H9 (cell line): ENCODE measurements at regions not wholly inside any gene's neighbourhood (a gene's known extent, or its start where the extent isn't known, plus 50 kb on each side); places are given as distances from the start of the nearest gene placed in this dataset.

Experiments used
- DNase-seq: peaks from one replicate; pipeline ENCODE4 v3.0.0-alpha.2; 2017
- H2AFZ ChIP-seq: one replicate; pipeline ENCODE4 v1.6.1; 2013; ENCODE audit warnings: mild to moderate bottlenecking, low read length, control low read depth, moderate library complexity
- H2AK5ac ChIP-seq: 2 replicates; pipeline ENCODE4 v1.6.1; 2013; ENCODE audit warnings: low read length, control low read depth, mixed read lengths; ENCODE audit not compliant: insufficient read length
- H2BK120ac ChIP-seq: one replicate; pipeline ENCODE4 v1.6.1; 2013; ENCODE audit warnings: low read depth, mild to moderate bottlenecking, low read length, control low read depth, inconsistent platforms; ENCODE audit not compliant: poor library complexity, severe bottlenecking
- H2BK12ac ChIP-seq: 2 replicates; pipeline ENCODE4 v1.6.1; 2013; ENCODE audit warnings: low read length, control low read depth, mixed read lengths, low read depth; ENCODE audit not compliant: insufficient read length
- H2BK15ac ChIP-seq: 2 replicates; pipeline ENCODE4 v1.6.1; 2013; ENCODE audit warnings: low read depth, low read length, control low read depth
- H2BK20ac ChIP-seq: one replicate; pipeline ENCODE4 v1.6.1; 2013; ENCODE audit warnings: low read depth, mild to moderate bottlenecking, low read length, control low read depth, inconsistent platforms; ENCODE audit not compliant: poor library complexity, severe bottlenecking
- H2BK5ac ChIP-seq: 2 replicates; pipeline ENCODE4 v1.6.1; 2013; ENCODE audit warnings: low read length, control low read depth, mixed read lengths; ENCODE audit not compliant: insufficient read length
- H3K14ac ChIP-seq: 2 replicates; pipeline ENCODE4 v1.6.1; 2013; ENCODE audit warnings: low read length, control low read depth; ENCODE audit not compliant: insufficient read depth
- H3K18ac ChIP-seq: 2 replicates; pipeline ENCODE4 v1.6.1; 2013; ENCODE audit warnings: low read depth, mild to moderate bottlenecking, mixed read lengths, low read length, control low read depth; ENCODE audit not compliant: insufficient read length
- H3K23ac ChIP-seq: 2 replicates; pipeline ENCODE4 v1.6.1; 2013; ENCODE audit warnings: low read length, control low read depth, mixed read lengths, low read depth; ENCODE audit not compliant: insufficient read length
- H3K23me2 ChIP-seq: 2 replicates; pipeline ENCODE4 v1.6.1; 2013; ENCODE audit warnings: low read depth, mild to moderate bottlenecking, mixed read lengths, low read length, control low read depth; ENCODE audit not compliant: insufficient read length, poor library complexity, severe bottlenecking
- H3K27ac ChIP-seq: 2 replicates; pipeline ENCODE4 v1.5.1; 2013; ENCODE audit warnings: low read length, control low read depth, mixed read lengths, low read depth; ENCODE audit not compliant: insufficient read length
- H3K27me3 ChIP-seq: 2 replicates; pipeline ENCODE4 v1.6.1; 2013; ENCODE audit warnings: low read length, control low read depth, inconsistent platforms; ENCODE audit not compliant: insufficient read depth
- H3K4ac ChIP-seq: 2 replicates; pipeline ENCODE4 v1.6.1; 2013; ENCODE audit warnings: low read depth, mild to moderate bottlenecking, control low read depth, inconsistent platforms, low read length, moderate library complexity
- H3K4me1 ChIP-seq: 2 replicates; pipeline ENCODE4 v1.6.1; 2013; ENCODE audit warnings: low read length, control low read depth, inconsistent platforms; ENCODE audit not compliant: insufficient read depth
- H3K4me2 ChIP-seq: 2 replicates; pipeline ENCODE4 v1.6.1; 2013; ENCODE audit warnings: low read length, control low read depth, mixed read lengths; ENCODE audit not compliant: insufficient read length, insufficient read depth
- H3K56ac ChIP-seq: 2 replicates; pipeline ENCODE4 v1.6.1; 2013; ENCODE audit warnings: low read depth, mild to moderate bottlenecking, mixed read lengths, low read length, control low read depth; ENCODE audit not compliant: insufficient read length
- H3K79me1 ChIP-seq: 2 replicates; pipeline ENCODE4 v1.6.1; 2013; ENCODE audit warnings: low read depth, mild to moderate bottlenecking, moderate library complexity, low read length, control low read depth, inconsistent platforms; ENCODE audit not compliant: insufficient read depth, poor library complexity, severe bottlenecking
- H3K79me2 ChIP-seq: 2 replicates; pipeline ENCODE4 v1.6.1; 2013; ENCODE audit warnings: low read length, control low read depth, inconsistent platforms; ENCODE audit not compliant: insufficient read depth
- H3K9ac ChIP-seq: 2 replicates; pipeline ENCODE4 v1.6.1; 2013; ENCODE audit warnings: low read length, control low read depth, mixed read lengths; ENCODE audit not compliant: insufficient read length; ENCODE audit errors: extremely low read depth
- H3K9me3 ChIP-seq: one replicate; pipeline ENCODE4 v1.6.1; 2013; ENCODE audit warnings: low read depth, low read length, inconsistent platforms; ENCODE audit not compliant: control insufficient read depth
- H3T11ph ChIP-seq: one replicate; pipeline ENCODE4 v1.6.1; 2013; ENCODE audit warnings: mild to moderate bottlenecking, low read length, control low read depth, inconsistent platforms
- H4K20me1 ChIP-seq: one replicate; pipeline ENCODE4 v1.6.1; 2013; ENCODE audit not compliant: control insufficient read depth, insufficient read length, insufficient read depth
- H4K5ac ChIP-seq: 2 replicates; pipeline ENCODE4 v1.6.1; 2013; ENCODE audit warnings: low read depth, mild to moderate bottlenecking, mixed read lengths, low read length, control low read depth; ENCODE audit not compliant: insufficient read length
- H4K8ac ChIP-seq: replicated peaks from 2 replicates; pipeline ENCODE4 v1.6.1; 2013; ENCODE audit warnings: low read length, control low read depth, mixed read lengths, low read depth; ENCODE audit not compliant: insufficient read length
- H4K91ac ChIP-seq: 2 replicates; pipeline ENCODE4 v1.6.1; 2013; ENCODE audit warnings: low read depth, mild to moderate bottlenecking, moderate library complexity, mixed read lengths, low read length, control low read depth; ENCODE audit not compliant: insufficient read length
- H3K27ac Mint-ChIP-seq, 3 experiments: 2 replicates in 2 of 3; 3 replicates in 1 of 3; pipeline ENCODE4 v1.8.0; 2020 to 2021; ENCODE audit warnings: mixed read lengths in 3 of 3, mild to moderate bottlenecking in 1 of 3, moderate library complexity in 1 of 3
- H3K27me3 Mint-ChIP-seq: 2 replicates; pipeline ENCODE4 v1.8.0; 2021; ENCODE audit warnings: low read depth, mild to moderate bottlenecking, moderate library complexity, mixed read lengths
- H3K36me3 Mint-ChIP-seq, 3 experiments: 2 replicates in 2 of 3; 3 replicates in 1 of 3; pipeline ENCODE4 v1.8.0; 2020 to 2021; ENCODE audit warnings: low read depth in 3 of 3, mixed read lengths in 3 of 3; ENCODE audit not compliant: insufficient read depth in 1 of 3
- H3K4me1 Mint-ChIP-seq, 2 experiments: 2 replicates each; pipeline ENCODE4 v1.8.0; 2020; ENCODE audit warnings: mixed read lengths in 2 of 2
- H3K4me3 Mint-ChIP-seq, 2 experiments: 2 replicates in 1 of 2; 3 replicates in 1 of 2; pipeline ENCODE4 v1.8.0; 2020 to 2021; ENCODE audit warnings: mild to moderate bottlenecking in 2 of 2, mixed read lengths in 2 of 2, moderate library complexity in 1 of 2
- H3K9me3 Mint-ChIP-seq, 2 experiments: 2 replicates in 1 of 2; 3 replicates in 1 of 2; pipeline ENCODE4 v1.8.0; 2020; ENCODE audit warnings: mild to moderate bottlenecking in 2 of 2, mixed read lengths in 2 of 2, moderate library complexity in 1 of 2
- CTCF ChIP-seq: fragments of 200-600 bp; sonication (generic); conservative IDR thresholded peaks from 3 replicates; pipeline ENCODE4 v1.8.0; 2021; ENCODE audit warnings: antibody characterized with exemption, mild to moderate bottlenecking
- WGBS: extraction: QIAGEN DNeasy Blood & Tissue Kit; methylation state at CpG from one replicate; pipeline ENCODE4 v1.1.7; 2013; ENCODE audit warnings: missing lambda C conversion rate, low lambda C conversion rate, mixed read lengths; ENCODE audit not compliant: insufficient read length; ENCODE audit errors: extremely low coverage; 5-methylcytosine and 5-hydroxymethylcytosine counted together

DNA sequence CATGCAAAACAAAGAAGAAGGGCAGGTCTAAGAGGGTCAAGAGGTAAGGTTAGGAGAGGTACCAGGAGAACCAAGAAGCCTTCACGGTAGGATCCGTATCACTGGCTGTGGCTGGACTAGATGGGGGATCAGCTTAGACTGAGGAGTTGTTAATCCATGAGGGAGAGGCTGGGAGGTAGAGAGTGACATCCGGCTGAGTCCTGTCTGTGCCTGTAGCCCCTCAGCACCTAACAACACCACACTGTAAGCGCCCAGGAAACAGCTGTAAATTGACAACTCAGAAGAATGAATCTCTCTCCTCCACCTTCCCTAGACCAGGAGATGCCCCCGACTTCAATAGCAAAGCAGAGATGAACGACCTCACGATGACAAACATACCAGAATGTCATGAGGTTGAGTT lies 199.4 kb upstream of the RPL38 start:
- Histone ChIP-seq H3K14ac (no peak overlapping the region), H3K56ac (no peak overlapping the region), H3T11ph (no peak overlapping the region), H2BK12ac (no peak overlapping the region), H3K4me1 (no peaks in the 10 kb centered on the region), H2BK5ac (no peak overlapping the region), H2BK120ac (no peak overlapping the region), H4K8ac (no peak overlapping the region), H4K20me1 (no peaks in the 10 kb centered on the region), H3K27me3 (no peaks in the 10 kb centered on the region; the same call in 1 of the 2 replicates), H3K79me2 (no peaks in the 10 kb centered on the region), H3K9ac (no peak overlapping the region), H4K91ac (no peak overlapping the region), H3K9me3 (no peaks in the 10 kb centered on the region), H2AFZ (no peak overlapping the region), H3K27ac (no peak overlapping the region), H4K5ac (no peak overlapping the region), H2BK15ac (no peak overlapping the region), H3K18ac (no peak overlapping the region), H2BK20ac (no peak overlapping the region), H3K4ac (no peak overlapping the region), H3K23me2 (no peaks in the 10 kb centered on the region), H3K23ac (no peak overlapping the region), H3K4me2 (no peak overlapping the region), H2AK5ac (no peak overlapping the region), H3K79me1 (no peaks in the 10 kb centered on the region)
- TF ChIP-seq CTCF = no peak
- no peak for DNase-seq
- Mint-ChIP-seq H3K4me3 (no peak overlapping the region), H3K9me3 (no peaks in the 10 kb centered on the region), H3K36me3 (no peaks in the 10 kb centered on the region; a peak in 1 of 7 replicates), H3K4me1 (peaks cover 19 to 35% of the 10 kb centered on the region in 2 experiments), H3K27me3 (peaks cover 22% of the 10 kb centered on the region), H3K27ac (no peak overlapping the region)
- WGBS = no CpG with 5 or more reads among the region's 7 CpGs
